GM19193 (cell line): ENCODE measurements at regions not wholly inside any gene's neighbourhood (a gene's known extent, or its start where the extent isn't known, plus 50 kb on each side); places are given as distances from the start of the nearest gene placed in this dataset.

ENCODE experiments used
- POLR2A ChIP-seq: IDR thresholded peaks from 4 replicates; pipeline ENCODE4 v1.6.1; 2011; ENCODE audit not compliant: insufficient read depth, insufficient read length; ENCODE audit errors: extremely low read depth

DNA sequence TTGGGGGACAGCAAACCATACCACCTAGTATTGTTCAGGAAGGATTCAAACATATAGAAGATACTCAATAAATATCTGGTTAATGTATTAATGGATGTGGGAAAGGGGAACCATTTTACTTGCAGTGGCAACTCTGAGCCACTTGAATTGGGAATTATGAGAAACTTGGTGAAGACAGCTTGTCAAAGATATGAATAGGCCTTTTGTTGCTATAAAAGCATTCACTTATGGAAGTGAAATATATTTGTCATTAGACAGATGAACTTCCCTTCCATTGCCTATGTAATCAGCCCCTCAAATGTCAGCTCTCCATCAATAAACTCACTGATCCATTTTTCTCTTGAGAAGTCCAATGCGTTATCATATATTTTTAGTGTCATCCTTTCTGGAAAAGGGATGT lies 56.1 kb downstream of the GPR85 start:
- TF ChIP-seq POLR2A: no peak

DNA sequence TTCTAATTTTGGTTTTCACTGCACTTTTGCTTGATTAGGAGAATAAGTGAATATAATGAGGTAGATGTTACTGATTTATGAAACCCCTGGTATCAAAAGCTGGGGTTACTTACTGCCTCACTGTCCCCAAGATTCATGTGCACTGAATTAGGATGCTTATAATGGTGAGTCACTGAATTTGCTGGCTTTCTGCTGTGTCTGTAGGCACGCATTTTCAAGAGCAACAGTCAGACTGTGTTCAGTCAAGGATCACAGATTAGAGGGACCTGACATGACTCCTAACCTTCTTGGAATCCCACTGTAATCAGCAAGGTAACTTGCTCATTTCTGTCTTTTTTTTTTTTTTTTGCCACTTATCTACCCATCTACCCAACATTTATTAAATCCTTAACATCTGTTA lies 59.7 kb downstream of the GPR85 start:
- TF ChIP-seq POLR2A: no peak

- no peak for TF ChIP-seq POLR2A
Measured at GRCh38 chr7:113015034-113015645, 71.5 kb downstream of the GPR85 start.

- no peak for TF ChIP-seq POLR2A
Measured at GRCh38 chr7:113013761-113014449, 72.7 kb downstream of the GPR85 start.

GRCh38 chr7:113010377-113010776 lies 76.2 kb downstream of the GPR85 start:
- no peak for TF ChIP-seq POLR2A

DNA sequence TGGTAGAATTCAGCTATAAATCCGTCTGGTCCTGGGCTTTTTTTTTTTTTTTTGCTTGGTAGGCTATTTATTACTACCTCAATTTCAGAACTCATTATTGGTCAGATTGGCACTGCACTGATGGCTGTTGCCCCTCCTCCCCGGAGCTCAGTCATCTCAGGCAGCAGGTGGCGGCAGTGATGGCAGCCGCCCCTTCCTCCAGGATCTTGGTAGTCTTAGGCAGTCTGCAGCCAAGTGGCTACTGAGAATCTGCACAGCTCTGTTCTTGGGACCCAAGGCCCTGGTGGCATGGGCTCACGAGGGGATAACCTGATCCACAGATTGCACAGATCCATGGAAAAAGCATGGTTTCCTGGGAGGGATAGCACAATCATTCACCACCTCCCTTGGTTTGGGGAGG lies 77.9 kb downstream of the GPR85 start:
- no peak for TF ChIP-seq POLR2A

- TF ChIP-seq POLR2A: no peak
Measured at GRCh38 chr7:113004726-113005454, 81.7 kb downstream of the GPR85 start.

DNA sequence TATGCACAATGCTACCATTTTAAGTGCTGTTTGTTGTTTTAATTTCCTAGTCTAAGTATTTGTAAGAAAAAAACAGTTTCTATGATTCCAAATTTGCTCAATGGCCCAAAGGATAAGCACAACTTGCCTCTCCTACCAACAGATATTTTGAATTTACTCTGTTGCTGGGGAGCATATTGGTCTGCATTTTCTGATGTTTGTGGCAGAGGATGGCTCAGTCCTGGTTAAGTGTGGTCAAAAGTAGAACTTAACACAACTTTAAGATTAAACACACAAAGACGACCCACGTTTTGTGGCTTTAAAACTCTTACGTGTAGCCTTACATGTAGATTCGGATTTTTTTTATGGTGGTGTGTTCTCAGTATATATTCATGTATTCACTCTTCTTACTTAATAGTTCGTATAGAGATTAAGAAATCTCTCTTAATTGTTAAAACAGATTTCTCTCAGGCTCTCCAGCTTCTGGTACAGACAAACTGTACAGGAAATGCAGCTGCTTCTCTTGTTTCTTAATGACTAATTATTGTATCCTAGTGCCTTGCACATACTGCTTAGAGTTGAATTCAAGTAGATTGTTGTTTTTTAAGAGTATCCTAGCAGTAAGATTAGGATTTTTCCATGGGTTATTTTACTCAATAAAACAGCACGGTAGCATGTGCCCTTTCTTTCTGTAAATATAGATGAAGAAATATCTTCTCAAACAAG lies 86.2 kb downstream of the GPR85 start:
- no peak for TF ChIP-seq POLR2A

DNA sequence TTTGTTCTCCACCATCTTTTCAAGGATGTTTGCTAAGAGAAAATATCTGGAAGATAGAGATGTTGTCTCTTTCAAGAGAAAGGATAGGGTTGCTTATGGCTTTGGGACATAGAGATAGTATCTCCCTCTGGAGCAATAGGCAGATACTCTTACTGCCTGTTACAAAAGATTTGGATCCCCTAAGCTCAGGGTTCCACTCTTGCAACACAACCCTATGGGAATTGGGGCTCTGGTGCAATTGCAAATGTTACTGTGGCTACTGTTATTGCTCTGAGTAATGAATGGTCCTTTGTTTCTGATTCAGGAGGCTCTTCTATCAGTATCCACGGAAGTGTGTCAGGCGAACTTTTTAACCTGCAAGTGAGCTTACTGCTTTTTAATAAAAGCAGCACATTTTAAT lies 88.8 kb downstream of the GPR85 start:
- no peak for TF ChIP-seq POLR2A

GRCh38 chr7:112996331-112996871 lies 90.2 kb downstream of the GPR85 start:
- no peak for TF ChIP-seq POLR2A

GRCh38 chr7:112995059-112995824 lies 91.4 kb downstream of the GPR85 start:
- no peak for TF ChIP-seq POLR2A

GRCh38 chr7:112994656-112995055 lies 92.0 kb downstream of the GPR85 start:
- TF ChIP-seq POLR2A: no peak

DNA sequence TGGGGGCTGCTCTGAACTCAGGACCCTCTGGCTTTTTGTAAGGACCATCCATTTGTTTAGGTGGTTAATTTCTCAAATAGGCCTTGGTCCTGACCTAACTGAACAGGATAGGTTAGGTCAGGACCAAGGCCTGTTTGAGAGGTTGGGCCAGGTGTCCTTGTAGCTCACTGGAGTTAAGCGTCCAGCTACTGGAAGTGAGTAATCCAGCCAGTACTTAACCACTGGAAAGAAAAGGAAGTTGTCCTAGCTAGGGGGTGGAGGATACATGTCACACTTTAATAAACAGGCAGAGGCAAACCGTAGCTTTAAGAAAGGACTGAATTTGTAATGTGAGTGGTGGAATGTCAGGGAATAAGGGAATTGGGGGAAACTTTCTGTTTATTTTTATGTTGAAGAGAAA lies 96.0 kb downstream of the GPR85 start:
- TF ChIP-seq POLR2A: no peak

DNA sequence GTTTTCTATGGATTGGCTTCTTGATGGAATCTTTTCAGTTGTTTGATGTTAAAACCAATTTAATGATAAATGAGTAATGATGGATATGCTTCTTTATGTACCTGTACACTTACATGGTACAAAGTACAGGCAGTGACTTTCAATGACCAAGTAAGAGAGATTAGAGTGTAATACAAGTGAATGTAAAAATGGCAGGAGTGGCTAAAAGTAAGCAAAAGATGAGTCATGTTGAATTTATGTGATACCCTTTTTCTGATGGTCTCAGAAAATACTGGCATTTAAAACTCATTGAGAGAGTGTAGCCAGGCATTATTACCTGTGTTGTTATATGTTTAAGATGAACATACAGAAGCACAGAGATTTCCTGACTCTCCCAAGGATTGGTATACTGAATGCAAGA lies 97.1 kb downstream of the GPR85 start:
- no peak for TF ChIP-seq POLR2A
